Suprapubic skin (tissue), 4 donors: ENCODE measurements at regions not wholly inside any gene's neighbourhood (a gene's known extent, or its start where the extent isn't known, plus 50 kb on each side); places are given as distances from the start of the nearest gene placed in this dataset.

Source experiments
- DNase-seq, 2 donors: peaks; one replicate each; pipeline ENCODE4 v3.0.0-alpha.2; 2019; ENCODE audit warnings: low spot score in 2 of 2
- H3K27ac ChIP-seq: fragments of 200-600 bp; sonication (generic); one replicate; pipeline ENCODE4 v1.5.1; 2019
- H3K27me3 ChIP-seq: fragments of 200-600 bp; sonication (generic); one replicate; pipeline ENCODE4 v1.5.1; 2019
- H3K36me3 ChIP-seq: fragments of 200-600 bp; sonication (generic); one replicate; pipeline ENCODE4 v1.5.1; 2019
- H3K4me1 ChIP-seq: fragments of 200-600 bp; sonication (generic); one replicate; pipeline ENCODE4 v1.5.1; 2019
- H3K4me3 ChIP-seq: fragments of 200-600 bp; sonication (generic); one replicate; pipeline ENCODE4 v1.5.1; 2019; ENCODE audit warnings: mild to moderate bottlenecking
- H3K9me3 ChIP-seq: fragments of 200-600 bp; sonication (generic); one replicate; pipeline ENCODE4 v1.5.1; 2019
- EP300 ChIP-seq: sonication (generic); formaldehyde crosslinking; IDR thresholded peaks from one replicate; pipeline ENCODE4 v1.6.1; 2017; ENCODE audit warnings: antibody characterized with exemption
- POLR2A ChIP-seq, 2 donors: fragments of 450-650 bp; IDR thresholded peaks; one replicate each; pipeline ENCODE4 v1.6.1; 2017; ENCODE audit warnings: antibody characterized with exemption in 2 of 2, mild to moderate bottlenecking in 2 of 2, moderate library complexity in 2 of 2
- POLR2AphosphoS5 ChIP-seq, 3 donors: sonication (generic); formaldehyde crosslinking; IDR thresholded peaks; one replicate each; pipeline ENCODE4 v1.6.1; 2017; ENCODE audit warnings: antibody characterized with exemption in 3 of 3
- WGBS: methylation state at CpG from one replicate; pipeline ENCODE4 v1.1.5; 2018; 5-methylcytosine and 5-hydroxymethylcytosine counted together
- TF ChIP-seq, protein P1 (sequence below), 2 donors: fragments of 200-600 bp in 1 of 2; fragments of 450-650 bp in 1 of 2; sonication (generic) in 1 of 2; IDR thresholded peaks; one replicate each; pipeline ENCODE4 v1.5.1; 2016 to 2019; ENCODE audit warnings: antibody characterized with exemption in 2 of 2, mild to moderate bottlenecking in 1 of 2, moderate library complexity in 1 of 2

DNA sequence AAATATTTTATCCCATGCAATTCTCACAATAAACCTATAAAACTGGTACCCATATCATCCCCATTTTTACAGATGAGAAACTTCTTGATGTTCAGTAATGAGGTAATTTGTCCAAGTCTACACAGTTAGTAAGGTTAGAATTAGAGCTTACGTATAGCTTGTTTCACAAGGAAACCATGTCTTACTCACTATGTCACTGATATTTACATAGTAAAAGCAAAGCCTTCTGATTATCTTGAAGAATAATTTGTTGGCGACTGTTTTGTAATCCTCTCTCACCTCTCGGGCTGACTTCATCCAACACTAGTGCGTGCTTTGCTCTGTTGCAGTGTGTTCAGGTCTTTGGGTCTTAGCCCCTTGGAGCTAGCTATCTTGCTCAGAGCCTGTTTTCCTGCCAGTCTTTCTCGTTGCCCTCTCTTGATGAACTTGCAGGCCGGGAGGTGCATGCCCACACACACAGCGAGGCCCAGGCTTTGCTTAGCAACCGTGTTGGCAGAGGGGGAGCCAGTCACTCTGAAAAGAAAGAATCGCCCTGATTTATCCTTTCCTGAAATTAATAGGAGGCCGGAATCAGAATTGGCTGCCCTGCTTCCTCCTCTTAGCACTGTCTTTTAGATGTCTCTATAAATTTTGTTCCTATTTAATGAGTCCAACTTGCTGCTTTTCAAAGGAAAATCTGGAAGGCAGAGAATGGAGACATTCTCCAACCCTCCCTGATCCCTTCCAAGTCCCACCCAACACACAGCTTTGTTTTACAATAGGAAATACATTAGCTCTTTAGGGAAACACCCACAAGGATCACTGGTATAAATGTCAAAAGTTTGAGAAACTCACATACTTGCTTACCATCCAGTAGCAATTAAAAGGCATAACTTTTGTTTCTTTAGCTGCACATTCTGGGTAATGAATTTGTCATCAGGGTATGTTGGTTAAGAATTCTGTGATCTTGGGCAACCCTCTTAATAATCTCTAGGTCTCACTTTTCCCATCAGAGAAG, 97.6 kb upstream of the SEC11C start:
- DNase-seq, result no peak
- WGBS, result 33% methylated on average over 10 of the region's 10 CpGs
- H3K27ac ChIP-seq, result peak overlapping the region; percentile 35
- H3K4me1 ChIP-seq, result peaks cover 9% of the 10 kb centered on the region
- no peaks in the 10 kb centered on the region for H3K27me3 ChIP-seq
- H3K36me3 ChIP-seq, result no peaks in the 10 kb centered on the region
- no peak overlapping the region for H3K4me3 ChIP-seq
- TF ChIP-seq POLR2AphosphoS5 (IDR thresholded peaks at IDR 0.05) (peak in 1 of 3 donors; percentile 39), EP300 (no peak)
- no peaks in the 10 kb centered on the region for H3K9me3 ChIP-seq

DNA sequence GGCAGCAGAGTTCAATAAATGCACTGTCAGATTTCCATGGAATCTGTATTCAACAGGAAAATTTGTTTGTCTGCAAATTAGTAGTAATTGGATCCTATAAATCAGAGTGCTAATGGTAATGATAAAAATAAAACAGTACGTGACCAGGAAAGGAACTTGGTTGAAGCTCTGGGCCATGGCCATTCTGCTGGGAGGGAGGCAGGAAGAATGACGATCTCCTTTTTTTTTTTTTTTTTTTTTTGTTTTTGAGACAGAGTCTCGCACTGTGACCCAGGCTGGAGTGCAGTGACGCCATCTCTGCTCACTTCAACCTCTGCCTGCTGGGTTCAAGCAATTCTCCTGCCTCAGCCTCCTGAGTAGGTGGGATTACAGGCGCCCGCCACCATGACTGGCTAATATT, 94.8 kb upstream of the SEC11C start:
- DNase-seq, result no peak
- Histone ChIP-seq H3K27me3 (no peaks in the 10 kb centered on the region), H3K4me1 (peaks cover 9% of the 10 kb centered on the region), H3K4me3 (no peak overlapping the region), H3K9me3 (no peaks in the 10 kb centered on the region), H3K27ac (no peak overlapping the region), H3K36me3 (no peaks in the 10 kb centered on the region)
- WGBS, result 69% methylated on average over 6 of the region's 6 CpGs
- TF ChIP-seq POLR2AphosphoS5 (IDR thresholded peaks at IDR 0.05) (no peak), POLR2A (IDR thresholded peaks at IDR 0.05) (no peak), EP300 (no peak)
- TF ChIP-seq, protein P1, sequence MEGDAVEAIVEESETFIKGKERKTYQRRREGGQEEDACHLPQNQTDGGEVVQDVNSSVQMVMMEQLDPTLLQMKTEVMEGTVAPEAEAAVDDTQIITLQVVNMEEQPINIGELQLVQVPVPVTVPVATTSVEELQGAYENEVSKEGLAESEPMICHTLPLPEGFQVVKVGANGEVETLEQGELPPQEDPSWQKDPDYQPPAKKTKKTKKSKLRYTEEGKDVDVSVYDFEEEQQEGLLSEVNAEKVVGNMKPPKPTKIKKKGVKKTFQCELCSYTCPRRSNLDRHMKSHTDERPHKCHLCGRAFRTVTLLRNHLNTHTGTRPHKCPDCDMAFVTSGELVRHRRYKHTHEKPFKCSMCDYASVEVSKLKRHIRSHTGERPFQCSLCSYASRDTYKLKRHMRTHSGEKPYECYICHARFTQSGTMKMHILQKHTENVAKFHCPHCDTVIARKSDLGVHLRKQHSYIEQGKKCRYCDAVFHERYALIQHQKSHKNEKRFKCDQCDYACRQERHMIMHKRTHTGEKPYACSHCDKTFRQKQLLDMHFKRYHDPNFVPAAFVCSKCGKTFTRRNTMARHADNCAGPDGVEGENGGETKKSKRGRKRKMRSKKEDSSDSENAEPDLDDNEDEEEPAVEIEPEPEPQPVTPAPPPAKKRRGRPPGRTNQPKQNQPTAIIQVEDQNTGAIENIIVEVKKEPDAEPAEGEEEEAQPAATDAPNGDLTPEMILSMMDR (IDR thresholded peaks at IDR 0.05), result no peak

DNA sequence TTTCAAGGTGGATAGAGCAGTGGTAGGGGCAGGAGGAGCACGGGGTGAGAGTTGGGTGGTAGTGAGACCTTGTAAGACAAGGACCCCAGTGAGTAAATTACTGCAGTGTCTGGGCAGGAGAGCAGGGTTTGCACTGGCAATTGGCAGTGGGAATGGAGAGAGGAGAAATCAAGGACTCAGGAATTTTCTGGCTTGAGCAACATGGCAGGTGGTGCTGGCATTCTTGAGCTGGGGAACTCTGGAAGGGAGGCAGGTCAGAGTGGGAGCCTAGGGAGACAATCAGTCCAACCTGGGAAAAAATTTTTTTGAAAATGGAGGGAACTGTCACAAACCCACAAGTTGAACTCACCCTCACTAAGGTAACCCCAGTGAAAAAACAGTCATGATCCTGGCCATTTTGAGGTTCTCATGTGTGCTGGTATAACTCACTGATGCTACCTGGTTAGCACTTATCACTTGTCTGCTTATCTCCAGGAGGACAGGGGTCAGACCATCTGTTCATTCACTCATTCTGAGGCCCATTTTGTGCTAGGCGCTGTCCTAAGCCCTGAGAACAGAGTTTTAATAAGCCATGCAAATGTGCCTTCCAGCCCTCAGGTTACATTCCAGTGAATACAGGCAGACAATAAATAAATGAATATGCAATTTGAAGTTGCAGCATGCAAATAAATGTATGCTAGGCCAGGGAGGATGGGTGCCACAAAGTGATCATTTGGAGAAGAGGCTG, 92.2 kb upstream of the SEC11C start:
- Histone ChIP-seq H3K4me3 (no peak overlapping the region), H3K27ac (no peak overlapping the region), H3K9me3 (no peaks in the 10 kb centered on the region), H3K27me3 (no peaks in the 10 kb centered on the region), H3K36me3 (no peaks in the 10 kb centered on the region), H3K4me1 (no peaks in the 10 kb centered on the region)
- no peak for TF ChIP-seq POLR2A (IDR thresholded peaks at IDR 0.05)
- TF ChIP-seq POLR2AphosphoS5 (IDR thresholded peaks at IDR 0.05), result no peak
- TF ChIP-seq, protein P1 (IDR thresholded peaks at IDR 0.05), result no peak
- TF ChIP-seq EP300, result no peak
- no peak for DNase-seq
- WGBS, result 87% methylated on average over 2 of the region's 2 CpGs

DNA sequence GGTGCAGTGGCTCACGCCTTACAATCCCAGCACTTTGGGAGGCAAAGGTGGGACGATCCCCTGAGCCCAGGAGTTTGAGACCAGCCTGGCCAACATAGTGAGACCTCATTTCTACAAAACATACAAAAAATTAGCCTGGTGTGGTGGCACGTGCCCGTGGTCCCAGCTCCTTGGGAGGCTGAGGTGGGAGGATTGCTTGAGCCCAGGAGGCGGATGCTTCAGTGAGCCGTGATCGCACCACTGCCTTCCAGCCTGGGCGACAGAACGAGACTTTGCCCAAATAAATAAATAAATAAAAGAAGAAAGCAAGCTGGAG, 91.7 kb upstream of the SEC11C start:
- Histone ChIP-seq H3K27ac (no peak overlapping the region), H3K4me1 (peaks cover 3% of the 10 kb centered on the region), H3K36me3 (no peaks in the 10 kb centered on the region), H3K4me3 (no peak overlapping the region), H3K27me3 (no peaks in the 10 kb centered on the region), H3K9me3 (no peaks in the 10 kb centered on the region)
- TF ChIP-seq, protein P1 (IDR thresholded peaks at IDR 0.05), result no peak
- no peak for TF ChIP-seq EP300
- no peak for TF ChIP-seq POLR2A (IDR thresholded peaks at IDR 0.05)
- no peak for TF ChIP-seq POLR2AphosphoS5 (IDR thresholded peaks at IDR 0.05)
- DNase-seq, result no peak
- 91% methylated on average over 9 of the region's 9 CpGs for WGBS

DNA sequence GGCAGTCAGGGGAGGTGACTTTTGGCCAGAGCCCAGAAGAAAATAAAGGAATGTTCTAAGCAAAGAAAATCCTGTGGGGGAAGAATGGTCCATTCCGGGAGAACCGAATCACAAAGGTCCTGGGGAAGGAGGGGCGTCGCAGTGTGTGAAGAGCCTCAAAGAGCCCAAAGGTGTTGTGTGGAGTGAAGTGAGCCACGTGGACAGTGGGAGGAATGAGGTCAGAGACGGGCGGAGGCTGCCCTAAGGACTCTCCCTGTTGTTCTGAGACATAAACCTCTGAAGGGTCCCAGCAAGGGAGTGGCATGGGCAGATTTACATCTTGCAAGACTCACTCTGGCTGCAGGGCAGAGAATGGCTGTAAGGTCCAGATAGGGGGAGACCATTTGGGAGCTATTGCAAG, 91.3 kb upstream of the SEC11C start:
- Histone ChIP-seq H3K36me3 (no peaks in the 10 kb centered on the region), H3K27me3 (no peaks in the 10 kb centered on the region), H3K27ac (no peak overlapping the region), H3K4me3 (no peak overlapping the region), H3K9me3 (no peaks in the 10 kb centered on the region), H3K4me1 (peaks cover 5% of the 10 kb centered on the region)
- whole genome bisulfite sequencing, result 62% methylated on average over 7 of the region's 7 CpGs
- no peak for DNase-seq
- TF ChIP-seq, protein P1 (IDR thresholded peaks at IDR 0.05), result no peak
- TF ChIP-seq POLR2A (IDR thresholded peaks at IDR 0.05) (no peak), POLR2AphosphoS5 (IDR thresholded peaks at IDR 0.05) (no peak), EP300 (no peak)
